Left lung (tissue), 4 donors: ENCODE measurements at regions not wholly inside any gene's neighbourhood (a gene's known extent, or its start where the extent isn't known, plus 50 kb on each side); places are given as distances from the start of the nearest gene placed in this dataset.
"Not testable (repeated sequence)": the region's sequence is repeated elsewhere in the genome, so short reads cannot be mapped to it uniquely, and the experiment has no call there.

ENCODE experiments used
- ATAC-seq: fragments of 200-7000 bp; cut with Tn5 transposase; one replicate; pipeline ENCODE4 v1.9.1; 2020; ENCODE audit warnings: moderate library complexity
- DNase-seq, 4 donors: peaks; one replicate each; pipeline ENCODE4 v3.0.0-alpha.2; 2013 to 2020
- H3K27ac ChIP-seq, 2 donors: fragments of 200-600 bp; sonication (generic) in 1 of 2; one replicate each; pipeline versions ENCODE4 v1.5.0 to v1.8.0; 2020 to 2021
- H3K27me3 ChIP-seq, 2 donors: fragments of 200-600 bp; sonication (generic) in 1 of 2; one replicate each; pipeline versions ENCODE4 v1.5.0 to v1.8.0; 2020 to 2021
- H3K36me3 ChIP-seq, 2 donors: fragments of 200-600 bp; sonication (generic) in 1 of 2; one replicate each; pipeline versions ENCODE4 v1.5.0 to v1.8.0; 2020 to 2021
- H3K4me1 ChIP-seq, 2 donors: fragments of 200-600 bp; one replicate each; pipeline ENCODE4 v1.8.0; 2021
- H3K4me3 ChIP-seq, 2 donors: fragments of 200-600 bp; sonication (generic) in 1 of 2; one replicate each; pipeline versions ENCODE4 v1.5.0 to v1.8.0; 2020 to 2021; ENCODE audit warnings: mild to moderate bottlenecking in 1 of 2
- H3K9me3 ChIP-seq, 2 donors: fragments of 200-600 bp; sonication (generic) in 1 of 2; one replicate each; pipeline versions ENCODE4 v1.5.0 to v1.8.0; 2020 to 2021
- intact Hi-C, 2 donors: fragments of 100-400 bp; cut with DNase I; formaldehyde crosslinking; loops; one replicate each; pipeline versions ENCODE4 v1.11.2 to v1.14.2; 2022
- donor health status: DM: no; HTN: yes; CAD: no.
- donor health status: DM: no; HTN: no; CAD: no.

- H3K4me1 ChIP-seq, H3K9me3 ChIP-seq, H3K36me3 ChIP-seq, DNase-seq, H3K4me3 ChIP-seq, intact Hi-C loops, H3K27ac ChIP-seq, H3K27me3 ChIP-seq, ATAC-seq: not testable (repeated sequence)
Measured at GRCh38 chr9:138174954-138175353, 297.4 kb downstream of the CACNA1B start.

- H3K9me3 ChIP-seq, H3K36me3 ChIP-seq, intact Hi-C loops, H3K27ac ChIP-seq, H3K4me1 ChIP-seq, ATAC-seq, DNase-seq, H3K4me3 ChIP-seq, H3K27me3 ChIP-seq: not testable (repeated sequence)
Measured at GRCh38 chr9:138175354-138175753, 297.8 kb downstream of the CACNA1B start.

- ATAC-seq, intact Hi-C loops, DNase-seq, H3K4me1 ChIP-seq, H3K36me3 ChIP-seq, H3K27me3 ChIP-seq, H3K27ac ChIP-seq, H3K4me3 ChIP-seq, H3K9me3 ChIP-seq: not testable (repeated sequence)
Measured at GRCh38 chr9:138177091-138177490, 299.5 kb downstream of the CACNA1B start.

GRCh38 chr9:138179003-138179402, 301.4 kb downstream of the CACNA1B start:
- H3K9me3 ChIP-seq, ATAC-seq, H3K4me3 ChIP-seq, H3K36me3 ChIP-seq, H3K4me1 ChIP-seq, intact Hi-C loops, DNase-seq, H3K27me3 ChIP-seq, H3K27ac ChIP-seq: not testable (repeated sequence)

- H3K9me3 ChIP-seq, DNase-seq, H3K27ac ChIP-seq, H3K4me3 ChIP-seq, intact Hi-C loops, H3K4me1 ChIP-seq, H3K36me3 ChIP-seq, H3K27me3 ChIP-seq, ATAC-seq: not testable (repeated sequence)
Measured at GRCh38 chr9:138179671-138180070, 302.1 kb downstream of the CACNA1B start.

- H3K4me1 ChIP-seq, H3K4me3 ChIP-seq, H3K9me3 ChIP-seq, H3K27me3 ChIP-seq, DNase-seq, intact Hi-C loops, H3K36me3 ChIP-seq, H3K27ac ChIP-seq, ATAC-seq: not testable (repeated sequence)
Measured at GRCh38 chr9:138181963-138182362, 304.4 kb downstream of the CACNA1B start.

GRCh38 chr9:138197156-138197555, 319.6 kb downstream of the CACNA1B start:
- H3K4me1 ChIP-seq, H3K27ac ChIP-seq, intact Hi-C loops, H3K4me3 ChIP-seq, ATAC-seq, H3K36me3 ChIP-seq, DNase-seq, H3K9me3 ChIP-seq, H3K27me3 ChIP-seq: not testable (repeated sequence)

- H3K27me3 ChIP-seq, H3K27ac ChIP-seq, ATAC-seq, intact Hi-C loops, DNase-seq, H3K4me3 ChIP-seq, H3K36me3 ChIP-seq, H3K4me1 ChIP-seq, H3K9me3 ChIP-seq: not testable (repeated sequence)
Measured at GRCh38 chr9:138198963-138199362, 321.4 kb downstream of the CACNA1B start.

GRCh38 chr9:138199917-138200316, 322.3 kb downstream of the CACNA1B start:
- H3K9me3 ChIP-seq, H3K4me3 ChIP-seq, ATAC-seq, H3K27me3 ChIP-seq, H3K4me1 ChIP-seq, H3K27ac ChIP-seq, intact Hi-C loops, DNase-seq, H3K36me3 ChIP-seq: not testable (repeated sequence)

GRCh38 chr9:138200481-138201142, 323.0 kb downstream of the CACNA1B start:
- H3K9me3 ChIP-seq, intact Hi-C loops, H3K4me3 ChIP-seq, DNase-seq, H3K27ac ChIP-seq, H3K4me1 ChIP-seq, ATAC-seq, H3K36me3 ChIP-seq, H3K27me3 ChIP-seq: not testable (repeated sequence)

- H3K36me3 ChIP-seq, H3K27me3 ChIP-seq, intact Hi-C loops, H3K4me1 ChIP-seq, H3K9me3 ChIP-seq, DNase-seq, H3K27ac ChIP-seq, H3K4me3 ChIP-seq, ATAC-seq: not testable (repeated sequence)
Measured at GRCh38 chr9:138201167-138201889, 323.7 kb downstream of the CACNA1B start.

GRCh38 chr9:138202043-138202442, 324.5 kb downstream of the CACNA1B start:
- peak in 1 of 4 donors; percentile 47 for DNase-seq
- H3K27ac ChIP-seq, H3K27me3 ChIP-seq, H3K9me3 ChIP-seq, H3K4me3 ChIP-seq, H3K4me1 ChIP-seq, ATAC-seq, H3K36me3 ChIP-seq, intact Hi-C loops: not testable (repeated sequence)

GRCh38 chr9:138203304-138203703, 325.7 kb downstream of the CACNA1B start:
- intact Hi-C loops, H3K9me3 ChIP-seq, H3K27me3 ChIP-seq, H3K27ac ChIP-seq, H3K4me1 ChIP-seq, ATAC-seq, H3K36me3 ChIP-seq, H3K4me3 ChIP-seq, DNase-seq: not testable (repeated sequence)

- H3K4me1 ChIP-seq, H3K9me3 ChIP-seq, H3K27me3 ChIP-seq, H3K4me3 ChIP-seq, DNase-seq, H3K36me3 ChIP-seq, ATAC-seq, H3K27ac ChIP-seq, intact Hi-C loops: not testable (repeated sequence)
Measured at GRCh38 chr9:138203872-138204271, 326.3 kb downstream of the CACNA1B start.
